HepG2 (cell line): ENCODE measurements at regions not wholly inside any gene's neighbourhood (a gene's known extent, or its start where the extent isn't known, plus 50 kb on each side); places are given as distances from the start of the nearest gene placed in this dataset.

Source experiments
- ATAC-seq: fragments of 200-7000 bp; cut with Tn5 transposase; 3 replicates; pipeline ENCODE4 v1.9.1; 2020; ENCODE audit warnings: mild to moderate bottlenecking, moderate library complexity
- BruUV-seq: library from RNA; stranded (reverse); fragments of 400-500 nt; replicated peaks from 2 replicates; lab custom pipeline; 2021; lab: Mats Ljungman, UMichigan
- CTCF ChIA-PET: fragments of 300-600 bp; formaldehyde crosslinking; extraction: SDS; loops from one replicate; lab custom pipeline; 2021; ENCODE audit warnings: low total read pairs, inconsistent platforms, low intra/inter-chr PET ratio; lab: Yijun Ruan, JAX
- POLR2A ChIA-PET: fragments of 350-600 bp; sonication (Branson Sonifier 250); formaldehyde crosslinking; loops from one replicate; lab custom pipeline; 2020; ENCODE audit warnings: antibody characterized with exemption, inconsistent platforms; lab: Yijun Ruan, JAX
- DNase-seq: peaks from one replicate; pipeline ENCODE4 v3.0.0-alpha.2; 2015; ENCODE audit warnings: low spot score
- FAIRE-seq: peaks from 3 replicates; lab custom pipeline; 2011; peaks lifted over from hg19 to GRCh38; lab: Jason Lieb, UNC
- H2AFZ ChIP-seq: one replicate; pipeline ENCODE4 v1.6.1; 2011; ENCODE audit warnings: low read length, inconsistent platforms
- H3K27ac ChIP-seq: fragments of 300-600 bp; 3 replicates; pipeline ENCODE4 v1.8.0; 2011; ENCODE audit warnings: mixed run types, mild to moderate bottlenecking, mixed read lengths, low read length, inconsistent platforms; ENCODE audit not compliant: insufficient read depth; ENCODE audit errors: extremely low read length
- H3K27me3 ChIP-seq, 2 experiments: fragments of 200-600 bp in 1 of 2; 2 replicates in 1 of 2; 3 replicates in 1 of 2; pipeline versions ENCODE4 v1.6.0 to v1.8.0; 2011; ENCODE audit warnings: low read length in 2 of 2, mild to moderate bottlenecking in 2 of 2, moderate library complexity in 2 of 2, inconsistent platforms in 1 of 2; ENCODE audit not compliant: insufficient read depth in 2 of 2, control insufficient read depth in 1 of 2
- H3K36me3 ChIP-seq, 2 experiments: fragments of 200-600 bp in 1 of 2; replicated peaks in 1 of 2; 2 replicates in 1 of 2; 3 replicates in 1 of 2; pipeline versions ENCODE4 v1.5.1 to v1.8.0; 2011; ENCODE audit warnings: low read length in 2 of 2, inconsistent platforms in 1 of 2; ENCODE audit not compliant: insufficient read depth in 2 of 2, control insufficient read depth in 1 of 2
- H3K4me1 ChIP-seq: 2 replicates; pipeline ENCODE4 v1.5.1; 2012; ENCODE audit warnings: low read length, inconsistent platforms; ENCODE audit not compliant: insufficient read depth
- H3K4me2 ChIP-seq: 2 replicates; pipeline ENCODE4 v1.6.0; 2011; ENCODE audit warnings: low read depth, low read length, inconsistent platforms
- H3K4me3 ChIP-seq, 3 experiments: fragments of 200-600 bp in 1 of 3; sonication (generic), shearing (Covaris generic) in 1 of 3; replicated peaks in 1 of 3; 2 replicates each; pipeline ENCODE4 v1.5.1; 2011 to 2016; ENCODE audit warnings: low read length in 3 of 3, inconsistent platforms in 2 of 3, low read depth in 2 of 3, mild to moderate bottlenecking in 2 of 3, control low read depth in 1 of 3, mixed read lengths in 1 of 3; ENCODE audit not compliant: insufficient read depth in 1 of 3
- H3K79me2 ChIP-seq: one replicate; pipeline ENCODE4 v1.6.1; 2011; ENCODE audit warnings: low read length, inconsistent platforms; ENCODE audit not compliant: insufficient read depth
- H3K9ac ChIP-seq: 2 replicates; pipeline ENCODE4 v1.6.0; 2011; ENCODE audit warnings: mild to moderate bottlenecking, low read depth, low read length, inconsistent platforms; ENCODE audit not compliant: insufficient read depth
- H3K9me3 ChIP-seq: 2 replicates; pipeline ENCODE4 v1.5.1; 2012; ENCODE audit warnings: mild to moderate bottlenecking, low read length
- H4K20me1 ChIP-seq: 2 replicates; pipeline ENCODE4 v1.6.0; 2011; ENCODE audit warnings: inconsistent platforms, mild to moderate bottlenecking, low read length, moderate library complexity; ENCODE audit not compliant: insufficient read depth
- DBP ChIP-seq: sonication (generic); formaldehyde crosslinking; IDR thresholded peaks from 2 replicates; pipeline ENCODE4 v1.4.0; 2020; ENCODE audit warnings: missing genetic modification reagents; ENCODE audit errors: not compliant biosample characterization
- DNMT1 ChIP-seq: sonication (generic); formaldehyde crosslinking; IDR thresholded peaks from 2 replicates; pipeline ENCODE4 v1.5.1; 2020; ENCODE audit warnings: mild to moderate bottlenecking, missing genetic modification reagents
- HCFC1 ChIP-seq: fragments of 150-350 bp; IDR thresholded peaks from 2 replicates; pipeline ENCODE4 v1.6.1; 2014; ENCODE audit warnings: low read depth, low read length
- PHF20 ChIP-seq: sonication (generic); formaldehyde crosslinking; IDR thresholded peaks from 2 replicates; pipeline ENCODE4 v1.5.0; 2020; ENCODE audit warnings: mild to moderate bottlenecking, missing genetic modification reagents
- SKIL ChIP-seq: sonication (generic); formaldehyde crosslinking; IDR thresholded peaks from 2 replicates; pipeline ENCODE4 v1.8.0; 2022; ENCODE audit warnings: missing genetic modification reagents, mild to moderate bottlenecking, moderate library complexity, borderline replicate concordance
- SNAI1 ChIP-seq: sonication (generic); formaldehyde crosslinking; IDR thresholded peaks from 2 replicates; pipeline ENCODE4 v1.5.0; 2020; ENCODE audit warnings: mild to moderate bottlenecking, missing genetic modification reagents, borderline replicate concordance
- SPEN ChIP-seq: sonication (generic); formaldehyde crosslinking; IDR thresholded peaks from 2 replicates; pipeline ENCODE4 v1.5.1; 2020; ENCODE audit warnings: low read depth, mild to moderate bottlenecking, missing genetic modification reagents
- THAP9 ChIP-seq: sonication (generic); formaldehyde crosslinking; IDR thresholded peaks from 2 replicates; pipeline ENCODE4; 2020; ENCODE audit warnings: missing genetic modification reagents, mild to moderate bottlenecking, borderline replicate concordance
- ZNF674 ChIP-seq: sonication (generic); formaldehyde crosslinking; IDR thresholded peaks from 2 replicates; pipeline ENCODE4 v1.5.0; 2020; ENCODE audit warnings: low read depth, mild to moderate bottlenecking, missing genetic modification reagents
- ZNF703 ChIP-seq: sonication (generic); formaldehyde crosslinking; IDR thresholded peaks from 2 replicates; pipeline ENCODE4 v1.5.1; 2020; ENCODE audit warnings: missing genetic modification reagents, mild to moderate bottlenecking, moderate library complexity, borderline replicate concordance
- ZNF792 ChIP-seq: IDR thresholded peaks from 2 replicates; pipeline ENCODE4 v1.6.1; 2016
- WGBS: methylation state at CpG from one replicate; pipeline ENCODE4 v1.1.6; 2017; ENCODE audit warnings: low lambda C conversion rate; 5-methylcytosine and 5-hydroxymethylcytosine counted together
- in situ Hi-C: cut with HindIII; loops from 2 replicates; pipeline ENCODE4 v1.10.0; 2017; ENCODE audit warnings: low pct_unique_long_range_greater_than_20kb; ENCODE audit not compliant: extremely low pct_ligation_motif_present
- intact Hi-C: fragments of 100-400 bp; cut with micrococcal nuclease; formaldehyde crosslinking; loops from one replicate; pipeline ENCODE4 v1.10.0; 2022; ENCODE audit not compliant: unreplicated experiment

DNA sequence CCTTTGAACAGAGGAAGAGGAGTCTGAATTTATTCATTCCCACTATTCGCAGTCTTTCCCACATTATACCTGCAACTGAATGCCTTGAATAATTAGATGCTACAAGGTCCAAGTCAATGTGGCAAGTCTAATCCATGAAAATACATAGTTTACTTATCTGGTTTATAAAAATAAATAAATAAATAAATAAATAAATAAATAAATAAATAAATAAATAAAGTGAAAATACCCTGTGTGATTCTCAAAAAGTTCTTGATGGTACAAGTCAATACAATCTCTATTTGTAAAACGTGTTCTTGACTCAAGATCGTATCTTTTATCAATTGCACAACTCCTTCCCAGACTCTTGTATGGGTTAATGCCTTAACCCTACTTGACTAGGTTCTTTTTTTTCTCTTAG, 417.7 kb downstream of the ZWINT start:
- POLR2A ChIA-PET, result no interaction called here
- DNase-seq (no peak), FAIRE-seq (no peak), ATAC-seq (no peak)
- Histone ChIP-seq H3K4me2 (no peak overlapping the region), H3K36me3 (no peaks in the 10 kb centered on the region), H3K9me3 (no peaks in the 10 kb centered on the region), H3K4me1 (no peaks in the 10 kb centered on the region), H3K9ac (no peak overlapping the region), H3K79me2 (no peaks in the 10 kb centered on the region), H3K27ac (no peak overlapping the region), H2AFZ (no peak overlapping the region), H3K27me3 (no peaks in the 10 kb centered on the region), H3K4me3 (no peak overlapping the region), H4K20me1 (no peaks in the 10 kb centered on the region)
- intact Hi-C loops, result no loop called here
- in situ Hi-C loops, result no loop called here
- BruUV-seq, result no TSS peak
- 17% methylated on average over 3 of the region's 3 CpGs for WGBS
- CTCF ChIA-PET, result no interaction called here
- TF ChIP-seq DBP (CRISPR knock-in tag) (no peak), ZNF703 (CRISPR knock-in tag) (no peak), THAP9 (CRISPR knock-in tag) (no peak), DNMT1 (CRISPR knock-in tag) (no peak), SPEN (CRISPR knock-in tag) (no peak), HCFC1 (no peak), ZNF792 (CRISPR knock-in tag) (no peak), SKIL (CRISPR knock-in tag) (no peak), PHF20 (CRISPR knock-in tag) (no peak), ZNF674 (CRISPR knock-in tag) (no peak), SNAI1 (CRISPR knock-in tag) (no peak)
